SK-N-SH (cell line): ENCODE measurements at regions not wholly inside any gene's neighbourhood (a gene's known extent, or its start where the extent isn't known, plus 50 kb on each side); places are given as distances from the start of the nearest gene placed in this dataset.

Source experiments
- CTCF ChIA-PET: fragments of 300-600, 350-600 bp; formaldehyde crosslinking; extraction: SDS; loops from one replicate; lab custom pipeline; 2021; lab: Yijun Ruan, JAX
- POLR2A ChIA-PET: fragments of 350-600 bp; sonication (Branson Sonifier 250); formaldehyde crosslinking; extraction: SDS; loops from one replicate; lab custom pipeline; 2020; ENCODE audit warnings: antibody characterized with exemption, inconsistent platforms; lab: Yijun Ruan, JAX
- DNase-seq: peaks from one replicate; pipeline ENCODE4 v3.0.0; 2012
- H2AFZ ChIP-seq: fragments of 200-600 bp; sonication (generic); 2 replicates; pipeline ENCODE4 v1.8.1; 2016; ENCODE audit warnings: antibody characterized with exemption, mild to moderate bottlenecking, low read depth
- H3F3A ChIP-seq: fragments of 200-600 bp; sonication (generic); replicated peaks from 2 replicates; pipeline ENCODE3; 2016; ENCODE audit warnings: antibody characterized with exemption, mild to moderate bottlenecking; ENCODE audit not compliant: insufficient read depth
- H3K27ac ChIP-seq, 2 experiments: fragments of 200-500 bp in 1 of 2; fragments of 200-600 bp in 1 of 2; sonication (Bioruptor generic) in 1 of 2; sonication (generic), shearing (Covaris generic) in 1 of 2; 2 replicates each; pipeline versions ENCODE4 v1.5.1 to v1.6.1; 2014 to 2016; ENCODE audit warnings: low read depth in 2 of 2, inconsistent platforms in 1 of 2, low read length in 1 of 2, mild to moderate bottlenecking in 1 of 2, mixed read lengths in 1 of 2
- H3K27me3 ChIP-seq: fragments of 200-600 bp; sonication (generic), shearing (Covaris generic); 2 replicates; pipeline ENCODE4 v1.6.1; 2016; ENCODE audit warnings: mixed run types; ENCODE audit not compliant: insufficient read depth
- H3K36me3 ChIP-seq, 2 experiments: fragments of 200-500 bp in 1 of 2; fragments of 200-600 bp in 1 of 2; sonication (Bioruptor generic) in 1 of 2; sonication (generic) in 1 of 2; replicated peaks in 1 of 2; 2 replicates each; pipeline versions ENCODE3 to v1.5.1; 2014 to 2016; ENCODE audit warnings: low read length in 1 of 2, mild to moderate bottlenecking in 1 of 2; ENCODE audit not compliant: insufficient read depth in 2 of 2, control insufficient read depth in 1 of 2
- H3K4me1 ChIP-seq, 2 experiments: fragments of 200-500 bp in 1 of 2; fragments of 200-600 bp in 1 of 2; sonication (Bioruptor generic) in 1 of 2; sonication (generic), shearing (Covaris generic) in 1 of 2; 2 replicates each; pipeline versions ENCODE4 v1.5.1 to v1.6.1; 2014 to 2016; ENCODE audit warnings: low read depth in 1 of 2, low read length in 1 of 2, mixed run types in 1 of 2; ENCODE audit not compliant: insufficient read depth in 2 of 2, control insufficient read depth in 1 of 2
- H3K4me2 ChIP-seq: fragments of 200-600 bp; sonication (generic), shearing (Covaris generic); 2 replicates; pipeline ENCODE4 v1.6.1; 2017; ENCODE audit warnings: mixed run types
- H3K4me3 ChIP-seq, 2 experiments: fragments of 200-500 bp in 1 of 2; fragments of 200-600 bp in 1 of 2; sonication (Bioruptor generic) in 1 of 2; sonication (generic), shearing (Covaris generic) in 1 of 2; 2 replicates each; pipeline versions ENCODE4 v1.5.1 to v1.8.1; 2014 to 2016; ENCODE audit warnings: low read depth in 2 of 2, inconsistent platforms in 1 of 2, low read length in 1 of 2, mild to moderate bottlenecking in 1 of 2, mixed read lengths in 1 of 2, moderate library complexity in 1 of 2
- H3K79me2 ChIP-seq: fragments of 200-600 bp; sonication (generic); 2 replicates; pipeline ENCODE4 v1.8.1; 2017; ENCODE audit warnings: mild to moderate bottlenecking; ENCODE audit not compliant: insufficient read depth
- H3K9ac ChIP-seq: fragments of 200-600 bp; sonication (generic); 2 replicates; pipeline ENCODE4 v1.6.1; 2017; ENCODE audit warnings: mixed run types
- H3K9me2 ChIP-seq: fragments of 200-600 bp; sonication (generic); 2 replicates; pipeline ENCODE4 v1.6.1; 2017; ENCODE audit warnings: mixed run types
- H3K9me3 ChIP-seq: fragments of 200-600 bp; sonication (generic); 2 replicates; pipeline ENCODE4 v1.6.1; 2017; ENCODE audit warnings: mixed run types, mild to moderate bottlenecking, moderate library complexity
- H4K20me1 ChIP-seq: fragments of 200-600 bp; sonication (generic); 2 replicates; pipeline ENCODE4 v1.6.1; 2017; ENCODE audit warnings: mild to moderate bottlenecking, mixed run types; ENCODE audit not compliant: insufficient read depth
- ELF1 ChIP-seq: IDR thresholded peaks from 2 replicates; pipeline ENCODE4 v1.4.0; 2012
- FOSL2 ChIP-seq: IDR thresholded peaks from 2 replicates; pipeline ENCODE4 v1.4.0; 2012; ENCODE audit warnings: low read depth, mild to moderate bottlenecking, moderate library complexity, borderline replicate concordance
- FOXJ3 ChIP-seq: sonication (generic); formaldehyde crosslinking; IDR thresholded peaks from 2 replicates; pipeline ENCODE4 v1.5.1; 2020; ENCODE audit warnings: mild to moderate bottlenecking, missing genetic modification reagents
- FOXM1 ChIP-seq: IDR thresholded peaks from 2 replicates; pipeline ENCODE4 v1.4.0; 2012; ENCODE audit warnings: low read depth, mild to moderate bottlenecking
- GABPA ChIP-seq: IDR thresholded peaks from 2 replicates; pipeline ENCODE4 v1.4.0; 2012; ENCODE audit warnings: low read depth, mild to moderate bottlenecking
- NRF1 ChIP-seq: IDR thresholded peaks from 2 replicates; pipeline ENCODE4 v1.6.1; 2012; ENCODE audit warnings: low read depth, mild to moderate bottlenecking, low read length
- POLR2AphosphoS5 ChIP-seq: IDR thresholded peaks from 2 replicates; pipeline ENCODE4 v1.6.1; 2012; ENCODE audit warnings: low read depth, low read length
- RCOR1 ChIP-seq: fragments of 150-350 bp; IDR thresholded peaks from 2 replicates; pipeline ENCODE4 v1.6.1; 2017; ENCODE audit warnings: antibody characterized with exemption, low read length
- RFX5 ChIP-seq: IDR thresholded peaks from 2 replicates; pipeline ENCODE4 v1.6.1; 2012; ENCODE audit warnings: mild to moderate bottlenecking, improper control_type of control experiment, low read length
- RXRA ChIP-seq: IDR thresholded peaks from 2 replicates; pipeline ENCODE4 v1.4.0; 2012; ENCODE audit warnings: low read depth, mild to moderate bottlenecking, borderline replicate concordance
- TAF1 ChIP-seq: IDR thresholded peaks from 2 replicates; pipeline ENCODE4 v1.6.1; 2012; ENCODE audit warnings: low read depth, mild to moderate bottlenecking, low read length, moderate library complexity, borderline replicate concordance
- TEAD4 ChIP-seq: IDR thresholded peaks from 2 replicates; pipeline ENCODE4 v1.4.0; 2012; ENCODE audit warnings: mild to moderate bottlenecking, borderline replicate concordance; ENCODE audit not compliant: insufficient read depth
- YY1 ChIP-seq: IDR thresholded peaks from 2 replicates; pipeline ENCODE4 v1.4.0; 2012; ENCODE audit warnings: low read depth, mild to moderate bottlenecking
- WGBS: methylation state at CpG from one replicate; pipeline ENCODE4 v1.1.6; 2017; ENCODE audit warnings: low lambda C conversion rate; 5-methylcytosine and 5-hydroxymethylcytosine counted together
- TF ChIP-seq, protein P1 (sequence below): IDR thresholded peaks from 2 replicates; pipeline ENCODE4 v1.4.0; 2012; ENCODE audit warnings: low read depth, borderline replicate concordance
- TF ChIP-seq, protein P2 (sequence below): fragments of 200-600 bp; sonication (generic); IDR thresholded peaks from 2 replicates; pipeline ENCODE4 v1.6.1; 2017; ENCODE audit warnings: antibody characterized with exemption, mild to moderate bottlenecking, moderate library complexity
- TF ChIP-seq, protein P3 (sequence below): fragments of 150-350 bp; IDR thresholded peaks from 2 replicates; pipeline ENCODE4 v1.6.1; 2016; ENCODE audit warnings: mild to moderate bottlenecking, low read depth, low read length
- TF ChIP-seq, protein P4 (sequence below): IDR thresholded peaks from 2 replicates; pipeline ENCODE4 v1.6.1; 2012; ENCODE audit warnings: mild to moderate bottlenecking, low read depth, low read length, moderate library complexity

DNA sequence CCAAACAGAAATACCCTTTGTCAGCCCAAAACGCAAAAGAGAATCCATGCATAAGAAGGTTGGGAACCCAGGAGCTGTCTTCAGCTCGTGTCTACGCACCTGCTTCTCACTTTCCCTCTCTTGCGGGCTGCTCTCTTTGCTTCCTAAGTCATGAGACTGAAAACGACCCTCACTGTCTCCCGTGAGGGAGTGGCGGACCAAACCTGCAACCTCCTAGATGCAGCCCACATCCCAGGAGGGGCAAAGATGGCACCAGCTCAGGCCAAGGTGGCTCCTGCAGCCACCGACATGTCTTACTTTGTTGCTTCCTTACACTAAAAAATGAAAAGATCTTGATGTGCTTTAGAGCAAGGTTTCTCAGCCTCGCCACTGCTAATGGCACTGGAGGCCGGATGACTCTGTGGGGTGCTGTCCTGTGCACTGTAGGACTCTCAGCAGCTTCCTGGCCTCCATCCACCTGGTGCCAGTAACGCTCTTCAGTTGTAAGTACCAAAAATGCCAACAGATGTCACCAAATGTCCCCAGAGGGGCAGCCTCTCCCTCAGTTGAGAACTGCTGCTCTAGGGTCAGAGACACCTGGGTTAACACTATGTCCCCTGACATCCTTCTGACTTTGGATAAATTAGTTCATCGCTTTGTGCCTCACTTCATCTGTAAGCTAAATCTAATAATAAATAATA, 179.8 kb upstream of the PFKP start:
- POLR2A ChIA-PET = no interaction called here
- H3K4me2 ChIP-seq = no peak overlapping the region
- TF ChIP-seq FOXJ3 (CRISPR knock-in tag) = no peak
- TF ChIP-seq, protein P1, sequence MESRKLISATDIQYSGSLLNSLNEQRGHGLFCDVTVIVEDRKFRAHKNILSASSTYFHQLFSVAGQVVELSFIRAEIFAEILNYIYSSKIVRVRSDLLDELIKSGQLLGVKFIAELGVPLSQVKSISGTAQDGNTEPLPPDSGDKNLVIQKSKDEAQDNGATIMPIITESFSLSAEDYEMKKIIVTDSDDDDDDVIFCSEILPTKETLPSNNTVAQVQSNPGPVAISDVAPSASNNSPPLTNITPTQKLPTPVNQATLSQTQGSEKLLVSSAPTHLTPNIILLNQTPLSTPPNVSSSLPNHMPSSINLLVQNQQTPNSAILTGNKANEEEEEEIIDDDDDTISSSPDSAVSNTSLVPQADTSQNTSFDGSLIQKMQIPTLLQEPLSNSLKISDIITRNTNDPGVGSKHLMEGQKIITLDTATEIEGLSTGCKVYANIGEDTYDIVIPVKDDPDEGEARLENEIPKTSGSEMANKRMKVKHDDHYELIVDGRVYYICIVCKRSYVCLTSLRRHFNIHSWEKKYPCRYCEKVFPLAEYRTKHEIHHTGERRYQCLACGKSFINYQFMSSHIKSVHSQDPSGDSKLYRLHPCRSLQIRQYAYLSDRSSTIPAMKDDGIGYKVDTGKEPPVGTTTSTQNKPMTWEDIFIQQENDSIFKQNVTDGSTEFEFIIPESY = no peak
- no peak for TF ChIP-seq POLR2AphosphoS5
- no peak for TF ChIP-seq RFX5
- TF ChIP-seq, protein P2, sequence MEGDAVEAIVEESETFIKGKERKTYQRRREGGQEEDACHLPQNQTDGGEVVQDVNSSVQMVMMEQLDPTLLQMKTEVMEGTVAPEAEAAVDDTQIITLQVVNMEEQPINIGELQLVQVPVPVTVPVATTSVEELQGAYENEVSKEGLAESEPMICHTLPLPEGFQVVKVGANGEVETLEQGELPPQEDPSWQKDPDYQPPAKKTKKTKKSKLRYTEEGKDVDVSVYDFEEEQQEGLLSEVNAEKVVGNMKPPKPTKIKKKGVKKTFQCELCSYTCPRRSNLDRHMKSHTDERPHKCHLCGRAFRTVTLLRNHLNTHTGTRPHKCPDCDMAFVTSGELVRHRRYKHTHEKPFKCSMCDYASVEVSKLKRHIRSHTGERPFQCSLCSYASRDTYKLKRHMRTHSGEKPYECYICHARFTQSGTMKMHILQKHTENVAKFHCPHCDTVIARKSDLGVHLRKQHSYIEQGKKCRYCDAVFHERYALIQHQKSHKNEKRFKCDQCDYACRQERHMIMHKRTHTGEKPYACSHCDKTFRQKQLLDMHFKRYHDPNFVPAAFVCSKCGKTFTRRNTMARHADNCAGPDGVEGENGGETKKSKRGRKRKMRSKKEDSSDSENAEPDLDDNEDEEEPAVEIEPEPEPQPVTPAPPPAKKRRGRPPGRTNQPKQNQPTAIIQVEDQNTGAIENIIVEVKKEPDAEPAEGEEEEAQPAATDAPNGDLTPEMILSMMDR = no peak
- TF ChIP-seq, protein P3, sequence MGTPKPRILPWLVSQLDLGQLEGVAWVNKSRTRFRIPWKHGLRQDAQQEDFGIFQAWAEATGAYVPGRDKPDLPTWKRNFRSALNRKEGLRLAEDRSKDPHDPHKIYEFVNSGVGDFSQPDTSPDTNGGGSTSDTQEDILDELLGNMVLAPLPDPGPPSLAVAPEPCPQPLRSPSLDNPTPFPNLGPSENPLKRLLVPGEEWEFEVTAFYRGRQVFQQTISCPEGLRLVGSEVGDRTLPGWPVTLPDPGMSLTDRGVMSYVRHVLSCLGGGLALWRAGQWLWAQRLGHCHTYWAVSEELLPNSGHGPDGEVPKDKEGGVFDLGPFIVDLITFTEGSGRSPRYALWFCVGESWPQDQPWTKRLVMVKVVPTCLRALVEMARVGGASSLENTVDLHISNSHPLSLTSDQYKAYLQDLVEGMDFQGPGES = no peak
- TF ChIP-seq FOSL2 = no peak
- TF ChIP-seq RXRA = no peak
- no peak for TF ChIP-seq RCOR1
- no peak for TF ChIP-seq TAF1
- no peak for TF ChIP-seq NRF1
- TF ChIP-seq, all 33 proteins: peak for 0
- no peak for DNase-seq
- Histone ChIP-seq H3K9me3 (no peaks in the 10 kb centered on the region), H3K27ac (no peak overlapping the region), H3K4me3 (no peak overlapping the region), H3F3A (no peaks in the 10 kb centered on the region), H3K27me3 (peaks cover 32% of the 10 kb centered on the region), H3K4me1 (peaks cover 0 to 4% of the 10 kb centered on the region in 2 experiments; a peak in 1 of 4 replicates), H2AFZ (no peak overlapping the region), H3K36me3 (no peaks in the 10 kb centered on the region), H4K20me1 (no peaks in the 10 kb centered on the region), H3K9ac (no peak overlapping the region), H3K9me2 (no peaks in the 10 kb centered on the region), H3K79me2 (no peaks in the 10 kb centered on the region)
- CTCF ChIA-PET = interaction anchor here (0.9 to 1.3 kb wide), 2 partner anchors 41 to 156 kb away, joined by 3 to 6 read pairs; no protein-coding TSS in a partner anchor
- 38% methylated on average over 12 of the region's 12 CpGs for WGBS

DNA sequence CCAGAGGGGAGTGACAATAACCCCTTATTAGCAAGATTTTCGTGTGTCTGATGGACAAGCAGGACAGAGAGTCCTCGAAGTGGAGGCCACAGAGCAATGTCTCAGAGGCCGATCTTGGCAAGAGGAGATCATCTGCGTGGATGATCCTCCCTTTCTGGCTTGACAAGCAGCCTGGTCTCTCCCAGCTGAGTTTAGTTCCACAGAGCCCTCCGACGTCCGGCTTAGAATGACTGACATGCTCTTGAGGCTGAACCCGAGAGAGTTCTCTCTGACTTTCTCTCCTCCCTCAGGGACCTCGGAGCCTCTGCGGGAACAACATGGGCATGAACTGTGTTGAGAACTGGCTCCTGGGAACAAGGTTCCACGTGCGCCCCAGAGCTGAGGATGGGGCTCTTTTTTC, 180.7 kb upstream of the PFKP start:
- Histone ChIP-seq H3K27ac (no peak overlapping the region), H3K27me3 (peaks cover 27% of the 10 kb centered on the region), H3K9ac (no peak overlapping the region), H2AFZ (no peak overlapping the region), H3K4me3 (no peak overlapping the region), H3K4me2 (no peak overlapping the region), H3K36me3 (no peaks in the 10 kb centered on the region), H3K4me1 (peaks cover 0 to 4% of the 10 kb centered on the region in 2 experiments; a peak in 1 of 4 replicates), H3F3A (no peaks in the 10 kb centered on the region), H4K20me1 (no peaks in the 10 kb centered on the region), H3K9me2 (no peaks in the 10 kb centered on the region), H3K9me3 (no peaks in the 10 kb centered on the region), H3K79me2 (no peaks in the 10 kb centered on the region)
- WGBS = 47% methylated on average over 5 of the region's 12 CpGs
- TF ChIP-seq TEAD4 (no peak), GABPA (no peak), FOXM1 (no peak), ELF1 (no peak), YY1 (no peak)
- TF ChIP-seq, protein P4, sequence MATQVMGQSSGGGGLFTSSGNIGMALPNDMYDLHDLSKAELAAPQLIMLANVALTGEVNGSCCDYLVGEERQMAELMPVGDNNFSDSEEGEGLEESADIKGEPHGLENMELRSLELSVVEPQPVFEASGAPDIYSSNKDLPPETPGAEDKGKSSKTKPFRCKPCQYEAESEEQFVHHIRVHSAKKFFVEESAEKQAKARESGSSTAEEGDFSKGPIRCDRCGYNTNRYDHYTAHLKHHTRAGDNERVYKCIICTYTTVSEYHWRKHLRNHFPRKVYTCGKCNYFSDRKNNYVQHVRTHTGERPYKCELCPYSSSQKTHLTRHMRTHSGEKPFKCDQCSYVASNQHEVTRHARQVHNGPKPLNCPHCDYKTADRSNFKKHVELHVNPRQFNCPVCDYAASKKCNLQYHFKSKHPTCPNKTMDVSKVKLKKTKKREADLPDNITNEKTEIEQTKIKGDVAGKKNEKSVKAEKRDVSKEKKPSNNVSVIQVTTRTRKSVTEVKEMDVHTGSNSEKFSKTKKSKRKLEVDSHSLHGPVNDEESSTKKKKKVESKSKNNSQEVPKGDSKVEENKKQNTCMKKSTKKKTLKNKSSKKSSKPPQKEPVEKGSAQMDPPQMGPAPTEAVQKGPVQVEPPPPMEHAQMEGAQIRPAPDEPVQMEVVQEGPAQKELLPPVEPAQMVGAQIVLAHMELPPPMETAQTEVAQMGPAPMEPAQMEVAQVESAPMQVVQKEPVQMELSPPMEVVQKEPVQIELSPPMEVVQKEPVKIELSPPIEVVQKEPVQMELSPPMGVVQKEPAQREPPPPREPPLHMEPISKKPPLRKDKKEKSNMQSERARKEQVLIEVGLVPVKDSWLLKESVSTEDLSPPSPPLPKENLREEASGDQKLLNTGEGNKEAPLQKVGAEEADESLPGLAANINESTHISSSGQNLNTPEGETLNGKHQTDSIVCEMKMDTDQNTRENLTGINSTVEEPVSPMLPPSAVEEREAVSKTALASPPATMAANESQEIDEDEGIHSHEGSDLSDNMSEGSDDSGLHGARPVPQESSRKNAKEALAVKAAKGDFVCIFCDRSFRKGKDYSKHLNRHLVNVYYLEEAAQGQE = no peak
- TF ChIP-seq, protein P1 = no peak
- POLR2A ChIA-PET = no interaction called here
- DNase-seq = no peak
- CTCF ChIA-PET = interaction anchor here (0.9 to 1.8 kb wide), 3 partner anchors 42 to 157 kb away, joined by 3 to 6 read pairs (median 3); no protein-coding TSS in a partner anchor
